ENCODE measurements at regions not wholly inside any gene's neighbourhood (a gene's known extent, or its start where the extent isn't known, plus 50 kb on each side); places are given as distances from the start of the nearest gene placed in this dataset.

DNA sequence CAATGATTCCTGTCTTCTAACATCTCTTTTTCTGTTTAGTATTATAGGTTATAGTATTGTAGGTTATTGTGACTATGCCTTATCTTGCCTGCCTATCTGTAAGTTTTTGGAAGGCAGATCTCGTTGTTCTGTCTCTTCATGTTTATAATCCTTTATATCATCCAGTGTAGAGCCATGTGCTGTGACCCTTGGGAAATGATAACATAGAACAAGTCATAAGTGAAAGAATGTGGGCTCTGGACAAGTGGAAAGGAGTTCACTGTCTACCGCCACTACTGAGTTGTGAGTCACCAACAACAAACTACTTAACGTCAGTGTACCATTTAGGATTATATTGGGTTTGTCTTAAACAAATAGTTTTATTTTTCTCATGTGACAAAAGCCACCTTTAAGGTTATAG, 139.3 kb downstream of the LYPLAL1 start:
- TF ChIP-seq USF1 (IDR thresholded peaks at IDR 0.05) (no peak), YY1 (IDR thresholded peaks at IDR 0.05; ENCODE audit: low read depth) (no peak), MAX (IDR thresholded peaks at IDR 0.05) (no peak), REST (IDR thresholded peaks at IDR 0.05; ENCODE audit: low read depth) (no peak)

- no peak for TF ChIP-seq EP300 (IDR thresholded peaks at IDR 0.05; ENCODE audit: borderline replicate concordance)
- no peak for TF ChIP-seq CREB1 (IDR thresholded peaks at IDR 0.05; ENCODE audit: low read depth)
- no peak for TF ChIP-seq MAX (IDR thresholded peaks at IDR 0.05)
- no peak for TF ChIP-seq YY1 (IDR thresholded peaks at IDR 0.05; ENCODE audit: low read depth)
- no peak for TF ChIP-seq EGR1 (IDR thresholded peaks at IDR 0.05)
- TF ChIP-seq CEBPB (IDR thresholded peaks at IDR 0.05), result no peak
- no peak for TF ChIP-seq TAF1 (IDR thresholded peaks at IDR 0.05; ENCODE audit: low read depth)
- no peak for TF ChIP-seq TCF12 (IDR thresholded peaks at IDR 0.05; ENCODE audit: low read depth)
- TF ChIP-seq USF1 (IDR thresholded peaks at IDR 0.05), result no peak
- TF ChIP-seq REST (IDR thresholded peaks at IDR 0.05; ENCODE audit: low read depth), result no peak
- TF ChIP-seq ZBTB7A (IDR thresholded peaks at IDR 0.05; ENCODE audit: low read depth), result no peak
- TF ChIP-seq TEAD4 (IDR thresholded peaks at IDR 0.05), result no peak
- TF ChIP-seq NFIC (IDR thresholded peaks at IDR 0.05), result no peak
- TF ChIP-seq RAD21 (IDR thresholded peaks at IDR 0.05; ENCODE audit: low read depth), result no peak
- no peak for TF ChIP-seq FOXM1 (IDR thresholded peaks at IDR 0.05; ENCODE audit: borderline replicate concordance, low read depth)
Observed at GRCh38 chr1:219310181-219310728, 136.6 kb downstream of the LYPLAL1 start.

DNA sequence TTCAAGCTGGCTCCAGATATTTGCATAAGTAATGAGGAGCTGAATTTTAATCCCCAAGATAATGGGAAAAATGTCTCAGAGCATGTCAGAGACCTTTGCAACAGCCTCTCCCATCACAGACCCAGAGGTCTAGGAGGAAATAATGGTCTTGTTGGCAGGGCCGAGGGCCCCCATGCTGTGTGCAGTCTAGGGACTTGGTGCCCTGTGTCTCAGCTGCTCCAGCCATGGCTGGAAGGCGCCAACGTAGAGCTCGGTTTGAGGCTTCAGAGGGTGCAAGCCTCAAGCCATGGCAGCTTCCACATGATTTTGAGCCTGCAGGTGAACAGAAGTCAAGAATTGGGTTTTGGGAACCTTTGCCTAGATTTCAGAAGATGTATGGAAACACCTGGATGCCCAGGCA, 134.7 kb downstream of the LYPLAL1 start:
- no peak for TF ChIP-seq RAD21 (IDR thresholded peaks at IDR 0.05; ENCODE audit: low read depth)
- no peak for TF ChIP-seq REST (IDR thresholded peaks at IDR 0.05; ENCODE audit: low read depth)
- no peak for TF ChIP-seq ZBTB7A (IDR thresholded peaks at IDR 0.05; ENCODE audit: low read depth)
- TF ChIP-seq USF1 (IDR thresholded peaks at IDR 0.05), result no peak
- no peak for TF ChIP-seq YY1 (IDR thresholded peaks at IDR 0.05; ENCODE audit: low read depth)
- no peak for TF ChIP-seq CEBPB (IDR thresholded peaks at IDR 0.05)
- no peak for TF ChIP-seq TCF12 (IDR thresholded peaks at IDR 0.05; ENCODE audit: low read depth)

DNA sequence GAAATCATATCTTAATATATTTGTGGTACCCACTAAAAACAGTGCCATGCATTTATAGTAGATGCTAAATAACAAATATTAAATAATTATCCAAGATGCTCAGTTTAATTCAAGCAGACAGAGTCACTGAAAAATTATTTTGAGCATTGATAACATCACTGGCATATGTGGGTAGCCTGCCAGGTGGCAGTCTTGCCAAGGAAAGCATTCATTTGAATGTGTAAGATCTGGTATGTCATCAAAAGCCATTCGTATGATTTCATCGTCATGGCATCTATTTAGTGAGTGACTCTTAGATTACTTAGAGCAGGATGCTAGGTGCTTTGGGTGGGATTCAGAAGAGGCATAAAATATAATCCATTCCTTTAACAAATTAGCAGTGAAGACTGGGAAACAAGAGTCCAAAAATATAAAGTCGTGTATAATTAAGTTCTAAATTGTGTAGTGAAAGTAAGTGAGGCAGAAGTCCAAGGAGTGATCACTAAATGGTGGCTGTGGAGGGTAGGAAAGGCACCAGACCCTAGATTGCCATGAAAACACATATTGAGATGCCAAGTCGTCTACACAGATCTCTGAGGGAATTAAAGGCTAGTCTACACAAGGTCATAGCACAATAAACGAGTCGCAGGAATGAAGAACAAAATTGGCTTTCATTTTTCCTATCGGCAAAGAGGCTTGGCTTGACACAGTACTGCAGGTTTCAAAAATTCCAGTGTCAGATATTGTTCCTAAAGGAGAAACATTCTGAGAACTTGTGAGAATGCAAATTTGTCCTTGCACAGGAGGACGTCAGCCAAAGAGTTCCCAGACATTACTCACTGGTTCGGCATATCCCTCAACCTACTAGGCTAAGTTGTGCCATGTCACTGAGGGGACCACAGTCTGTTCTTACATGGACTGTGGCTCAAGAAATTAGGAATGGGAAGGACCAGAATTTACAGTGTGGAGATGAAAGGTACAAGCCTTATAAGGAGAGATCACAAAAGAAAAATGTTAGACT, 130.8 kb downstream of the LYPLAL1 start:
- TF ChIP-seq FOXM1 (IDR thresholded peaks at IDR 0.05; ENCODE audit: borderline replicate concordance, low read depth) (no peak), EP300 (IDR thresholded peaks at IDR 0.05; ENCODE audit: borderline replicate concordance) (no peak), TAF1 (IDR thresholded peaks at IDR 0.05; ENCODE audit: low read depth) (no peak), CREB1 (IDR thresholded peaks at IDR 0.05; ENCODE audit: low read depth) (no peak), CEBPB (IDR thresholded peaks at IDR 0.05) (no peak), RAD21 (IDR thresholded peaks at IDR 0.05; ENCODE audit: low read depth) (peak; percentile 25; the same call in 1 of the 2 replicates), REST (IDR thresholded peaks at IDR 0.05; ENCODE audit: low read depth) (no peak), TEAD4 (IDR thresholded peaks at IDR 0.05) (no peak)
